K562 (cell line): ENCODE measurements at regions not wholly inside any gene's neighbourhood (a gene's known extent, or its start where the extent isn't known, plus 50 kb on each side); places are given as distances from the start of the nearest gene placed in this dataset.
A peak's percentile ranks its signal among the peaks of the same experiment; 100 is the strongest.

ENCODE experiments used
- ATAC-seq: fragments of 200-7000 bp; cut with Tn5 transposase; 3 replicates; pipeline ENCODE4 v1.9.1; 2020; ENCODE audit warnings: moderate library complexity
- BruUV-seq: library from RNA; stranded (reverse); fragments of 400-500 nt; replicated peaks from 2 replicates; lab custom pipeline; 2021; lab: Mats Ljungman, UMichigan
- CTCF ChIA-PET: fragments of 300-600 bp; formaldehyde crosslinking; extraction: SDS; loops from one replicate; lab custom pipeline; 2021; ENCODE audit warnings: low intra/inter-chr PET ratio; lab: Yijun Ruan, JAX
- POLR2A ChIA-PET: fragments of 300-600, 350-650 bp; sonication (Branson Sonifier 250); formaldehyde crosslinking; extraction: SDS; loops from one replicate; lab custom pipeline; 2021; ENCODE audit warnings: antibody characterized with exemption, inconsistent platforms; lab: Yijun Ruan, JAX
- DNase-seq, 4 experiments: peaks; one replicate each; pipeline versions ENCODE4 v3.0.0 to v3.0.0-alpha.2; 2011 to 2018; ENCODE audit warnings: low spot score in 3 of 4, mixed read lengths in 3 of 4; ENCODE audit errors: extremely low read depth in 1 of 4
- FAIRE-seq: peaks from 2 replicates; lab custom pipeline; 2011; peaks lifted over from hg19 to GRCh38; lab: Jason Lieb, UNC
- H2AFZ ChIP-seq: 2 replicates; pipeline ENCODE4 v1.6.0; 2011; ENCODE audit warnings: low read depth, low read length, control low read depth, inconsistent platforms
- H3K27ac ChIP-seq: fragments of 200-600 bp; 3 replicates; pipeline ENCODE4 v1.8.0; 2011; ENCODE audit warnings: low read depth, mild to moderate bottlenecking, control low read depth, inconsistent platforms, low read length, moderate library complexity, mixed read lengths; ENCODE audit errors: extremely low read depth
- H3K27me3 ChIP-seq, 2 experiments: fragments of 300-600 bp in 1 of 2; 2 replicates in 1 of 2; 3 replicates in 1 of 2; pipeline versions ENCODE4 v1.6.0 to v1.8.0; 2011; ENCODE audit warnings: inconsistent platforms in 2 of 2, low read length in 2 of 2, mild to moderate bottlenecking in 1 of 2, mixed read lengths in 1 of 2, moderate library complexity in 1 of 2; ENCODE audit not compliant: control insufficient read depth in 2 of 2, insufficient read depth in 2 of 2
- H3K36me3 ChIP-seq: fragments of 300-600 bp; 3 replicates; pipeline ENCODE4 v1.8.0; 2011; ENCODE audit warnings: mild to moderate bottlenecking, low read length, inconsistent platforms; ENCODE audit not compliant: control insufficient read depth, insufficient read depth
- H3K4me1 ChIP-seq, 2 experiments: fragments of 200-600 bp in 1 of 2; replicated peaks in 1 of 2; 2 replicates in 1 of 2; 3 replicates in 1 of 2; pipeline versions ENCODE4 v1.5.1 to v1.8.0; 2011; ENCODE audit warnings: inconsistent platforms in 2 of 2, low read length in 2 of 2, mild to moderate bottlenecking in 1 of 2, mixed read lengths in 1 of 2, moderate library complexity in 1 of 2; ENCODE audit not compliant: control insufficient read depth in 2 of 2, insufficient read depth in 2 of 2
- H3K4me2 ChIP-seq: 2 replicates; pipeline ENCODE4 v1.6.1; 2011; ENCODE audit warnings: low read length, control low read depth, inconsistent platforms, mixed read lengths; ENCODE audit not compliant: insufficient read depth
- H3K4me3 ChIP-seq: fragments of 200-600 bp; sonication (generic), shearing (Covaris generic); 2 replicates; pipeline ENCODE4 v1.5.1; 2016; ENCODE audit warnings: control low read depth, inconsistent platforms
- H3K79me2 ChIP-seq: fragments of 200-600 bp; 3 replicates; pipeline ENCODE4 v1.8.0; 2011; ENCODE audit warnings: low read length, inconsistent platforms; ENCODE audit not compliant: control insufficient read depth, insufficient read depth
- H3K9ac ChIP-seq, 2 experiments: 2 replicates each; pipeline versions ENCODE4 v1.6.0 to v1.6.1; 2011; ENCODE audit warnings: low read depth in 2 of 2, low read length in 2 of 2, control low read depth in 1 of 2, inconsistent platforms in 1 of 2, mild to moderate bottlenecking in 1 of 2, mixed read lengths in 1 of 2; ENCODE audit not compliant: insufficient read depth in 1 of 2
- H3K9me1 ChIP-seq: one replicate; pipeline ENCODE4 v1.6.0; 2011; ENCODE audit warnings: inconsistent platforms, mild to moderate bottlenecking, low read length, moderate library complexity; ENCODE audit not compliant: control insufficient read depth, insufficient read depth
- H3K9me3 ChIP-seq: replicated peaks from 2 replicates; pipeline ENCODE4 v1.5.1; 2011; ENCODE audit warnings: low read depth, low read length, inconsistent platforms; ENCODE audit not compliant: control insufficient read depth, insufficient read depth
- H4K20me1 ChIP-seq: replicated peaks from 2 replicates; pipeline ENCODE4 v1.6.1; 2011; ENCODE audit warnings: low read length, inconsistent platforms, mixed read lengths; ENCODE audit not compliant: control insufficient read depth, insufficient read depth
- E2F6 ChIP-seq, 2 experiments: IDR thresholded peaks; 2 replicates each; pipeline ENCODE4 v1.6.1; 2011; ENCODE audit warnings: borderline replicate concordance in 1 of 2, control low read depth in 1 of 2, low read depth in 1 of 2, low read length in 1 of 2, mild to moderate bottlenecking in 1 of 2, mixed read lengths in 1 of 2, moderate library complexity in 1 of 2; ENCODE audit not compliant: insufficient read depth in 1 of 2, insufficient read length in 1 of 2, poor library complexity in 1 of 2, severe bottlenecking in 1 of 2; ENCODE audit errors: extremely low read depth in 1 of 2
- KLF10 ChIP-seq: fragments of 250-450 bp; sonication (Bioruptor Pico); IDR thresholded peaks from 2 replicates; pipeline ENCODE4 v1.6.1; 2021; ENCODE audit warnings: matching md5 sums
- NFIX ChIP-seq: fragments of 250-450 bp; sonication (Bioruptor Pico); IDR thresholded peaks from 2 replicates; pipeline ENCODE4 v1.4.0; 2020; ENCODE audit warnings: low read depth, mild to moderate bottlenecking, moderate library complexity
- NFYB ChIP-seq: IDR thresholded peaks from 2 replicates; pipeline ENCODE4 v1.6.1; 2011; ENCODE audit warnings: mild to moderate bottlenecking, moderate library complexity; ENCODE audit not compliant: insufficient read length; ENCODE audit errors: extremely low read depth
- RBM25 ChIP-seq: fragments of 200-400 bp; formaldehyde crosslinking; IDR thresholded peaks from 2 replicates; pipeline ENCODE4 v1.6.1; 2018; ENCODE audit warnings: low read length, low read depth, moderate library complexity; ENCODE audit not compliant: severe bottlenecking
- VEZF1 ChIP-seq: fragments of 200-800 bp; sonication (Bioruptor generic); IDR thresholded peaks from 2 replicates; pipeline ENCODE4 v1.6.1; 2017; ENCODE audit warnings: missing genetic modification characterization, missing compliant biosample characterization
- ZMIZ1 ChIP-seq, 2 experiments: fragments of 150-350 bp in 1 of 2; IDR thresholded peaks; 2 replicates each; pipeline ENCODE4 v1.6.1; 2012 to 2016; ENCODE audit warnings: low read depth in 2 of 2, low read length in 2 of 2, mild to moderate bottlenecking in 1 of 2, moderate library complexity in 1 of 2
- ZNF589 ChIP-seq: fragments of 200-800 bp; sonication (Bioruptor generic); IDR thresholded peaks from 2 replicates; pipeline ENCODE4 v1.6.1; 2016; ENCODE audit warnings: low read depth, missing genetic modification characterization, missing compliant biosample characterization
- ZSCAN32 ChIP-seq: fragments of 450-650 bp; formaldehyde crosslinking; IDR thresholded peaks from 2 replicates; pipeline ENCODE4 v1.4.0; 2020; ENCODE audit warnings: mild to moderate bottlenecking, moderate library complexity
- WGBS: fragments of 100-300 bp; shearing (Covaris generic); methylation state at CpG from one replicate; pipeline ENCODE4 v1.1.6; 2016; ENCODE audit warnings: low coverage, mixed read lengths; ENCODE audit not compliant: insufficient coverage; ENCODE audit errors: missing lambda C conversion rate; 5-methylcytosine and 5-hydroxymethylcytosine counted together
- in situ Hi-C: fragments of 300-500 bp; cut with MboI; formaldehyde crosslinking; loops from 4 replicates; pipeline ENCODE4 v1.15.0; 2018; ENCODE audit warnings: inconsistent platforms, mixed read lengths
- intact Hi-C: fragments of 100-400 bp; cut with micrococcal nuclease; formaldehyde crosslinking; loops from 2 replicates; pipeline ENCODE4 v1.14.2; 2022
- TF ChIP-seq, protein P1 (sequence below): sonication (generic); formaldehyde crosslinking; IDR thresholded peaks from 2 replicates; pipeline ENCODE4 v1.8.1; 2022; ENCODE audit warnings: missing genetic modification reagents

DNA sequence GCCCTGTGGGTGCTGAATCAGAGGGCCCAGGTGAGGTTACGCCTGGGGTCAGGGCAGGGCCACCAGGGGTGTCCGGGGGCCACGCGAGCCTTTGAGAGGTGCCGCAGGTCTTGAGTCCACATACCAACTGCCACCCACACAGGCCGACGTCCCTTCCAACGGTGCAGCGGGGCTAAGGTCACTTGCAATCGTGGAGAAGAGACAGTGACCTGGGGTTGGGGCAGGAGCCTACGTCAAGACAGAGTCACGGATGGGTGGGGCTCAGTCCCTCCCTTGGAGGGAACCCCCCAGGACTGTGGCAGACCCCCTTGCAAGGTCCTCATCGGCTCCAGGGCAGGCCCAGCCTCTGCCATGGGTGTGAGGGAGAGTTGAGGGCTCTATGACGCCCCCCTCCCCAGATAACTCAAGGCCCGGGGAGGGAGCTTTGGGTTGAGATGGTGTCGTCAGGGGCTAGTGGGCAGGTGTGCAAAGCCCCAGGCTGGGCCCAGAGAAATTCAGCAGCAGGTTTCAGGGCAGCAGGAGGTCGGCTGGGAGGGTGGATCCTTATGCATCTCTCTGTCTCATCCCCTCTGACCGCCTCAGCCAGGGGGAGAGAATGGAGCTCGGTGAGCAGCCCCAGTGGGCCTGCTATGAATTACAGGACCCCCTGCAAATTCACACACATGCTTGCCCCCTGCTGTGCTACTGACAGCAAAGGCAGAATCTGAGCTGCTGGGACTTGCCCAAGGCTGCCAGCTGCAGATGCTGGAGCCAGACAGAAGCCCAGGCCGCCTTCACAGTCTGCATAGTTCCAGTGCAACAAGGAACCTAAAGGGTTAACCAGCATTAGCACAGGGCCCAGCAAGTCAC lies 60.0 kb downstream of the MYEOV start:
- BruUV-seq = no TSS peak
- Histone ChIP-seq H3K27ac (no peak overlapping the region), H3K9ac (peak overlapping the region in 1 of 2 experiments; percentile 6; a peak in 1 of 4 replicates), H3K79me2 (no peaks in the 10 kb centered on the region), H2AFZ (no peak overlapping the region), H4K20me1 (no peaks in the 10 kb centered on the region), H3K4me2 (no peak overlapping the region), H3K4me3 (no peak overlapping the region), H3K27me3 (no peaks in the 10 kb centered on the region), H3K9me1 (no peaks in the 10 kb centered on the region), H3K36me3 (no peaks in the 10 kb centered on the region), H3K9me3 (0 out of 2 replicates have a peak, but pooled peaks cover under 1% of the 10 kb centered on the region), H3K4me1 (peaks cover 0 to 15% of the 10 kb centered on the region in 2 experiments; a peak in 1 of 5 replicates)
- no peak for DNase-seq
- in situ Hi-C loops = no loop called here
- intact Hi-C loops = no loop called here
- ChIA-PET POLR2A (interaction anchor here (0.6 to 1.2 kb wide), 2 partner anchors 26 to 28 kb away, joined by 3 read pairs; no protein-coding TSS in a partner anchor), CTCF (no interaction called here)
- WGBS = 73% methylated on average over 17 of the region's 20 CpGs
- FAIRE-seq = no peak
- ATAC-seq = no peak
- TF ChIP-seq VEZF1 (CRISPR knock-in tag) (no peak), KLF10 (CRISPR knock-in tag) (no peak), ZSCAN32 (CRISPR knock-in tag) (no peak), E2F6 (IDR thresholded peaks at IDR 0.05; ENCODE audit: borderline replicate concordance in 1 of 2, extremely low read depth in 1 of 2, insufficient read depth in 1 of 2, insufficient read length in 1 of 2, low read depth in 1 of 2, low read length in 1 of 2, poor library complexity in 1 of 2, severe bottlenecking in 1 of 2) (no peak), NFIX (CRISPR knock-in tag) (no peak), RBM25 (no peak), NFYB (no peak), ZNF589 (no peak), ZMIZ1 (IDR thresholded peaks at IDR 0.05; ENCODE audit: low read depth in 2 of 2, low read length in 2 of 2) (no peak)
- TF ChIP-seq, protein P1, sequence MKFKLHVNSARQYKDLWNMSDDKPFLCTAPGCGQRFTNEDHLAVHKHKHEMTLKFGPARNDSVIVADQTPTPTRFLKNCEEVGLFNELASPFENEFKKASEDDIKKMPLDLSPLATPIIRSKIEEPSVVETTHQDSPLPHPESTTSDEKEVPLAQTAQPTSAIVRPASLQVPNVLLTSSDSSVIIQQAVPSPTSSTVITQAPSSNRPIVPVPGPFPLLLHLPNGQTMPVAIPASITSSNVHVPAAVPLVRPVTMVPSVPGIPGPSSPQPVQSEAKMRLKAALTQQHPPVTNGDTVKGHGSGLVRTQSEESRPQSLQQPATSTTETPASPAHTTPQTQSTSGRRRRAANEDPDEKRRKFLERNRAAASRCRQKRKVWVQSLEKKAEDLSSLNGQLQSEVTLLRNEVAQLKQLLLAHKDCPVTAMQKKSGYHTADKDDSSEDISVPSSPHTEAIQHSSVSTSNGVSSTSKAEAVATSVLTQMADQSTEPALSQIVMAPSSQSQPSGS (CRISPR knock-in tag) = no peak
